Neural cell (in vitro differentiated cells): ENCODE measurements at regions not wholly inside any gene's neighbourhood (a gene's known extent, or its start where the extent isn't known, plus 50 kb on each side); places are given as distances from the start of the nearest gene placed in this dataset.

Experiments used
- H2AFZ ChIP-seq: fragments of 200-600, 300-800 bp; sonication (generic), shearing (Covaris generic); 2 replicates; pipeline ENCODE4 v1.6.0; 2014; ENCODE audit warnings: low read depth, mild to moderate bottlenecking, antibody characterized with exemption, low read length, moderate library complexity
- H3F3A ChIP-seq: fragments of 200-600 bp; shearing (Covaris generic); 2 replicates; pipeline ENCODE4 v1.6.1; 2016; ENCODE audit warnings: mild to moderate bottlenecking, moderate library complexity, mixed read lengths, antibody characterized with exemption, low read length; ENCODE audit not compliant: insufficient read depth, poor library complexity, severe bottlenecking
- H3K27ac ChIP-seq: fragments of 200-600, 300-800 bp; sonication (generic), shearing (Covaris generic); 2 replicates; pipeline ENCODE4 v1.5.1; 2014; ENCODE audit warnings: mild to moderate bottlenecking, low read length, moderate library complexity
- H3K27me3 ChIP-seq: fragments of 300-800, 200-600 bp; sonication (generic), shearing (Covaris generic); 2 replicates; pipeline ENCODE4 v1.6.0; 2014; ENCODE audit warnings: mild to moderate bottlenecking, low read depth, low read length, moderate library complexity; ENCODE audit not compliant: insufficient read depth
- H3K36me3 ChIP-seq: fragments of 300-800, 200-600 bp; sonication (generic), shearing (Covaris generic); 2 replicates; pipeline ENCODE4 v1.5.1; 2014; ENCODE audit warnings: mild to moderate bottlenecking, antibody characterized with exemption, low read length, moderate library complexity; ENCODE audit not compliant: insufficient read depth
- H3K4me2 ChIP-seq: fragments of 300-800, 200-600 bp; sonication (generic), shearing (Covaris generic); 2 replicates; pipeline ENCODE4 v1.6.0; 2014; ENCODE audit warnings: mild to moderate bottlenecking, low read length
- H3K4me3 ChIP-seq: fragments of 300-800, 200-600 bp; sonication (generic), shearing (Covaris generic); 2 replicates; pipeline ENCODE4 v1.5.1; 2014; ENCODE audit warnings: mild to moderate bottlenecking, low read length, moderate library complexity
- H3K79me2 ChIP-seq: fragments of 200-600 bp; shearing (Covaris generic); replicated peaks from 2 replicates; pipeline ENCODE4 v1.6.0; 2014; ENCODE audit warnings: mild to moderate bottlenecking, low read length, moderate library complexity; ENCODE audit not compliant: insufficient read depth
- H3K9ac ChIP-seq: fragments of 300-800, 200-600 bp; sonication (generic), shearing (Covaris generic); 2 replicates; pipeline ENCODE4 v1.6.1; 2016; ENCODE audit warnings: mild to moderate bottlenecking, low read length, mixed read lengths
- H3K9me2 ChIP-seq: fragments of 200-600 bp; shearing (Covaris generic); 2 replicates; pipeline ENCODE4 v1.6.1; 2016; ENCODE audit warnings: mild to moderate bottlenecking, low read length, mixed read lengths; ENCODE audit not compliant: insufficient read depth
- H3K9me3 ChIP-seq: fragments of 200-600, 300-800 bp; sonication (generic), shearing (Covaris generic); 2 replicates; pipeline ENCODE4 v1.6.1; 2016; ENCODE audit warnings: mild to moderate bottlenecking, mixed run types, low read length, moderate library complexity, mixed read lengths
- H4K20me1 ChIP-seq: fragments of 200-600 bp; shearing (Covaris generic); 2 replicates; pipeline ENCODE4 v1.6.1; 2016; ENCODE audit warnings: mild to moderate bottlenecking, mixed run types; ENCODE audit not compliant: insufficient read depth
- CTCF ChIP-seq: fragments of 450-650 bp; IDR thresholded peaks from 2 replicates; pipeline ENCODE4 v1.5.1; 2014; ENCODE audit warnings: antibody characterized with exemption, mild to moderate bottlenecking, moderate library complexity; ENCODE audit not compliant: poor library complexity, severe bottlenecking
- EP300 ChIP-seq: fragments of 450-650 bp; conservative IDR thresholded peaks from 2 replicates; pipeline ENCODE4 v1.6.1; 2014; ENCODE audit warnings: antibody characterized with exemption, mild to moderate bottlenecking, moderate library complexity; ENCODE audit not compliant: poor library complexity, severe bottlenecking
- EZH2 ChIP-seq: fragments of 200-600, 300-800 bp; shearing (Covaris generic), sonication (generic); IDR thresholded peaks from 2 replicates; pipeline ENCODE4 v1.6.1; 2014; ENCODE audit warnings: antibody characterized with exemption, low read length, borderline replicate concordance, mild to moderate bottlenecking; ENCODE audit not compliant: insufficient read depth, poor library complexity, severe bottlenecking
- MXI1 ChIP-seq: fragments of 450-650 bp; conservative IDR thresholded peaks from 2 replicates; pipeline ENCODE4 v1.6.1; 2014; ENCODE audit warnings: antibody characterized with exemption, mild to moderate bottlenecking; ENCODE audit not compliant: poor library complexity, severe bottlenecking
- POLR2AphosphoS5 ChIP-seq: IDR thresholded peaks from 2 replicates; pipeline ENCODE4 v1.6.1; 2012
- RAD21 ChIP-seq: fragments of 450-650 bp; conservative IDR thresholded peaks from 2 replicates; pipeline ENCODE4 v1.6.1; 2014; ENCODE audit warnings: antibody characterized with exemption, mild to moderate bottlenecking, moderate library complexity
- REST ChIP-seq: IDR thresholded peaks from 2 replicates; pipeline ENCODE4 v1.6.1; 2012; ENCODE audit warnings: borderline replicate concordance
- SMC3 ChIP-seq: fragments of 450-650 bp; conservative IDR thresholded peaks from 2 replicates; pipeline ENCODE4 v1.6.1; 2014; ENCODE audit warnings: antibody characterized with exemption, mild to moderate bottlenecking, moderate library complexity; ENCODE audit not compliant: poor library complexity
- TAF1 ChIP-seq: IDR thresholded peaks from 2 replicates; pipeline ENCODE4 v1.6.1; 2012; ENCODE audit warnings: low read depth

- Histone ChIP-seq H3K4me2 (no peak overlapping the region), H2AFZ (no peak overlapping the region), H3K27ac (no peak overlapping the region), H3K36me3 (no peaks in the 10 kb centered on the region), H3K79me2 (no peaks in the 10 kb centered on the region), H3F3A (no peaks in the 10 kb centered on the region), H3K9me2 (no peaks in the 10 kb centered on the region), H3K9ac (no peak overlapping the region), H3K27me3 (no peaks in the 10 kb centered on the region), H3K9me3 (no peaks in the 10 kb centered on the region), H3K4me3 (no peak overlapping the region), H4K20me1 (no peaks in the 10 kb centered on the region)
- TF ChIP-seq SMC3 = no peak
- no peak for TF ChIP-seq TAF1
- TF ChIP-seq RAD21 = no peak
- no peak for TF ChIP-seq EZH2
- TF ChIP-seq POLR2AphosphoS5 = no peak
- TF ChIP-seq REST = no peak
- TF ChIP-seq MXI1 = no peak
Observed at GRCh38 chr7:70846208-70846607, 285.7 kb upstream of the GALNT17 start.

GRCh38 chr7:70849580-70850235 lies 282.2 kb upstream of the GALNT17 start:
- Histone ChIP-seq H3K9ac (no peak overlapping the region), H3K79me2 (no peaks in the 10 kb centered on the region), H3K27me3 (no peaks in the 10 kb centered on the region), H3K9me2 (no peaks in the 10 kb centered on the region), H3K4me2 (no peak overlapping the region), H3F3A (no peaks in the 10 kb centered on the region), H3K9me3 (no peaks in the 10 kb centered on the region), H3K27ac (no peak overlapping the region), H3K36me3 (no peaks in the 10 kb centered on the region), H4K20me1 (no peaks in the 10 kb centered on the region), H2AFZ (no peak overlapping the region), H3K4me3 (no peak overlapping the region)
- TF ChIP-seq TAF1 = no peak
- TF ChIP-seq CTCF = no peak
- TF ChIP-seq MXI1 = no peak
- TF ChIP-seq RAD21 = no peak
- TF ChIP-seq EP300 = no peak

GRCh38 chr7:70855373-70855772 lies 276.6 kb upstream of the GALNT17 start:
- Histone ChIP-seq H3F3A (no peaks in the 10 kb centered on the region), H3K27me3 (no peaks in the 10 kb centered on the region), H3K4me2 (no peak overlapping the region), H3K9me3 (no peaks in the 10 kb centered on the region), H3K4me3 (no peak overlapping the region), H3K27ac (no peak overlapping the region), H2AFZ (no peak overlapping the region), H3K9ac (no peak overlapping the region), H3K9me2 (no peaks in the 10 kb centered on the region), H4K20me1 (no peaks in the 10 kb centered on the region), H3K79me2 (no peaks in the 10 kb centered on the region), H3K36me3 (no peaks in the 10 kb centered on the region)
- no peak for TF ChIP-seq REST
- TF ChIP-seq SMC3 = no peak
- no peak for TF ChIP-seq EP300
- TF ChIP-seq POLR2AphosphoS5 = no peak
- TF ChIP-seq MXI1 = no peak
- no peak for TF ChIP-seq TAF1
- TF ChIP-seq CTCF = no peak
- TF ChIP-seq RAD21 = no peak
- no peak for TF ChIP-seq EZH2
